Motor neuron (in vitro differentiated cells): ENCODE measurements at regions not wholly inside any gene's neighbourhood (a gene's known extent, or its start where the extent isn't known, plus 50 kb on each side); places are given as distances from the start of the nearest gene placed in this dataset.
"Not testable (repeated sequence)": the region's sequence is repeated elsewhere in the genome, so short reads cannot be mapped to it uniquely, and the experiment has no call there.

Experiments used
- ATAC-seq, 8 experiments: fragments of 200-7000 bp; cut with Tn5 transposase; replicated peaks in 6 of 8; 2 replicates each; pipeline ENCODE4 v1.8.0; 2021; ENCODE audit warnings: mild to moderate bottlenecking in 8 of 8, moderate library complexity in 8 of 8
- H3K27ac ChIP-seq, 2 donors: fragments of 250-450 bp; sonication (Bioruptor Pico); 2 replicates each; pipeline ENCODE4 v1.9.0; 2021; ENCODE audit warnings: antibody characterized with exemption in 2 of 2, mild to moderate bottlenecking in 2 of 2, moderate library complexity in 1 of 2
- H3K4me1 ChIP-seq, 2 donors: fragments of 250-450 bp; sonication (Bioruptor Pico); replicated peaks in 1 of 2; 2 replicates each; pipeline ENCODE4 v1.6.1; 2021; ENCODE audit warnings: antibody characterized with exemption in 2 of 2, mild to moderate bottlenecking in 2 of 2, moderate library complexity in 1 of 2
- H3K4me3 ChIP-seq, 5 donors: fragments of 250-450 bp; sonication (Bioruptor Pico); 2 replicates each; pipeline ENCODE4 v1.9.0; 2021; ENCODE audit warnings: antibody characterized with exemption in 5 of 5, mild to moderate bottlenecking in 5 of 5, moderate library complexity in 4 of 5
- WGBS, 10 experiments: fragments of 450-650 bp; shearing (Covaris generic); methylation state at CpG; one replicate each; pipeline ENCODE4 v1.0.0; 2022; 5-methylcytosine and 5-hydroxymethylcytosine counted together
- in situ Hi-C, 9 experiments: fragments of 400-800 bp; cut with MboI; loops; one replicate each; pipeline ENCODE4 v1.15.0; 2021; ENCODE audit warnings: low sequenced_read_pairs in 9 of 9, low pct_unique_long_range_greater_than_20kb in 2 of 9; ENCODE audit not compliant: unreplicated experiment in 9 of 9

GRCh38 chr6:60252255-60252654 is 2033.8 kb downstream of the KHDRBS2 start:
- H3K4me1 ChIP-seq, H3K27ac ChIP-seq, in situ Hi-C loops, H3K4me3 ChIP-seq, ATAC-seq: not testable (repeated sequence)
- 58 to 100% (median 84%) methylated on average over 1 to 2 of the region's 5 CpGs; no CpG with 5 or more reads in 6 of the 10 experiments for WGBS, 10 experiments

- 5 to 100% (median 91%) methylated on average over 3 of the region's 3 CpGs; no CpG with 5 or more reads in 5 of the 10 experiments for WGBS, 10 experiments
- in situ Hi-C loops, H3K4me1 ChIP-seq, H3K4me3 ChIP-seq, H3K27ac ChIP-seq: not testable (repeated sequence)
- peak in 2 of 8 experiments; percentile 61 to 72 for ATAC-seq
These were observed 2038.5 kb downstream of the KHDRBS2 start for GRCh38 chr6:60247548-60247947.
